ENCODE measurements at regions not wholly inside any gene's neighbourhood (a gene's known extent, or its start where the extent isn't known, plus 50 kb on each side); places are given as distances from the start of the nearest gene placed in this dataset.

DNA sequence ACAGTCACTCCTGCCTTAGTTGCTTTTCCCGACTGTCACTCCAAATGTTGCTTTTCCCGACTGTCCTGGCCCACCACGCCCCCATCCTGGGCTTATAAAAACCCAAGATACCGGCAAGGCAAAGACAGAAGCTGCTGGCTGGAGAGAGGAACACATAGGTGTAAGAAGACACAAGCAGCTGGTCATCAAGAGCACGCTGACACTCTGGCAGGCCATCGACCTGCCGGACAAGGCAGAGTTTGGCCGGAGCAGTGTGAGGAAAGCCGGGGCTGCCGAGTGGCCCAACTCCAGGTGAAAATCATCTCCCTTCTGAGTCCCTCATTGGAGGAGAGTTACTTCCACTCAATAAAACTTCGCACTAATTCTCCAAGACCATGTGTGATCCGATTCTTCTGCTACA is 349.5 kb downstream of the SLITRK1 start (continued):
- no peak for TF ChIP-seq USF1 (IDR thresholded peaks at IDR 0.05; ENCODE audit: borderline replicate concordance, extremely low read length, insufficient read depth, low read depth, low read length)
- TF ChIP-seq, protein P1, sequence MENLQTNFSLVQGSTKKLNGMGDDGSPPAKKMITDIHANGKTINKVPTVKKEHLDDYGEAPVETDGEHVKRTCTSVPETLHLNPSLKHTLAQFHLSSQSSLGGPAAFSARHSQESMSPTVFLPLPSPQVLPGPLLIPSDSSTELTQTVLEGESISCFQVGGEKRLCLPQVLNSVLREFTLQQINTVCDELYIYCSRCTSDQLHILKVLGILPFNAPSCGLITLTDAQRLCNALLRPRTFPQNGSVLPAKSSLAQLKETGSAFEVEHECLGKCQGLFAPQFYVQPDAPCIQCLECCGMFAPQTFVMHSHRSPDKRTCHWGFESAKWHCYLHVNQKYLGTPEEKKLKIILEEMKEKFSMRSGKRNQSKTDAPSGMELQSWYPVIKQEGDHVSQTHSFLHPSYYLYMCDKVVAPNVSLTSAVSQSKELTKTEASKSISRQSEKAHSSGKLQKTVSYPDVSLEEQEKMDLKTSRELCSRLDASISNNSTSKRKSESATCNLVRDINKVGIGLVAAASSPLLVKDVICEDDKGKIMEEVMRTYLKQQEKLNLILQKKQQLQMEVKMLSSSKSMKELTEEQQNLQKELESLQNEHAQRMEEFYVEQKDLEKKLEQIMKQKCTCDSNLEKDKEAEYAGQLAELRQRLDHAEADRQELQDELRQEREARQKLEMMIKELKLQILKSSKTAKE (IDR thresholded peaks at IDR 0.05; ENCODE audit: low read depth, poor library complexity, severe bottlenecking), result no peak
- no peak for TF ChIP-seq PAX5 (IDR thresholded peaks at IDR 0.05; ENCODE audit: borderline replicate concordance, low read depth, low read length)
- TF ChIP-seq, protein P2, sequence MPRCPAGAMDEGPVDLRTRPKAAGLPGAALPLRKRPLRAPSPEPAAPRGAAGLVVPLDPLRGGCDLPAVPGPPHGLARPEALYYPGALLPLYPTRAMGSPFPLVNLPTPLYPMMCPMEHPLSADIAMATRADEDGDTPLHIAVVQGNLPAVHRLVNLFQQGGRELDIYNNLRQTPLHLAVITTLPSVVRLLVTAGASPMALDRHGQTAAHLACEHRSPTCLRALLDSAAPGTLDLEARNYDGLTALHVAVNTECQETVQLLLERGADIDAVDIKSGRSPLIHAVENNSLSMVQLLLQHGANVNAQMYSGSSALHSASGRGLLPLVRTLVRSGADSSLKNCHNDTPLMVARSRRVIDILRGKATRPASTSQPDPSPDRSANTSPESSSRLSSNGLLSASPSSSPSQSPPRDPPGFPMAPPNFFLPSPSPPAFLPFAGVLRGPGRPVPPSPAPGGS (IDR thresholded peaks at IDR 0.05; ENCODE audit: borderline replicate concordance, insufficient read depth, low read depth, low read length, poor library complexity, severe bottlenecking), result no peak

- Histone ChIP-seq H3K9me3 (replicated peaks; ENCODE audit: control insufficient read depth, insufficient read depth, low read length) (no peaks in the 10 kb centered on the region), H3K4me1 (ENCODE audit: control insufficient read depth, insufficient read depth, low read length) (no peaks in the 10 kb centered on the region), H3K4me2 (ENCODE audit: control insufficient read depth, insufficient read depth) (no peak overlapping the region), H3K4me3 (no peak overlapping the region), H4K20me1 (ENCODE audit: control insufficient read depth, insufficient read depth) (no peaks in the 10 kb centered on the region), H3K27me3 (replicated peaks in 1 of 2; ENCODE audit: control insufficient read depth in 2 of 2, insufficient read depth in 2 of 2, low read length in 1 of 2) (no peaks in the 10 kb centered on the region), H3K36me3 (ENCODE audit: control insufficient read depth in 2 of 2, insufficient read depth in 2 of 2, low read length in 1 of 2) (no peaks in the 10 kb centered on the region), H2AFZ (ENCODE audit: control insufficient read depth, low read depth, low read length) (no peak overlapping the region), H3K9ac (ENCODE audit: control insufficient read depth, insufficient read depth, low read length) (no peak overlapping the region), H3K27ac (ENCODE audit: control insufficient read depth, insufficient read depth) (no peak overlapping the region), H3K79me2 (ENCODE audit: control insufficient read depth, insufficient read depth, low read length) (no peaks in the 10 kb centered on the region)
- SMC1A ChIA-PET (ENCODE audit: uncharacterized antibody, unreplicated experiment), result no interaction called here
- in situ Hi-C loops (cut with MboI), result no loop called here
- CTCF ChIA-PET, result no interaction called here
- ATAC-seq (no peak), FAIRE-seq (no peak), DNase-seq (ENCODE audit: low read depth, low spot score) (no peak)
- TF ChIP-seq SUZ12 (IDR thresholded peaks at IDR 0.05; ENCODE audit: unreplicated experiment), result no peak
- TF ChIP-seq RAD21 (IDR thresholded peaks at IDR 0.05; ENCODE audit: insufficient read depth, low read depth, low read length), result no peak
- TF ChIP-seq POU2F2 (IDR thresholded peaks at IDR 0.05; ENCODE audit: borderline replicate concordance, low read depth, low read length), result no peak
- no peak for TF ChIP-seq HSF1 (IDR thresholded peaks at IDR 0.05; ENCODE audit: low read depth, low read length)
- TF ChIP-seq SIX5 (IDR thresholded peaks at IDR 0.05; ENCODE audit: low read depth, low read length, severe bottlenecking), result no peak
- no peak for TF ChIP-seq MLLT1 (IDR thresholded peaks at IDR 0.05)
- BruUV-seq (replicated peaks), result no TSS peak
- POLR2A ChIA-PET, result no interaction called here
- intact Hi-C loops (cut with micrococcal nuclease; ENCODE audit: unreplicated experiment), result no loop called here
- 0% methylated on average over 1 of the region's 1 CpG for WGBS (ENCODE audit: insufficient coverage, insufficient replicate concordance, low lambda C conversion rate, missing lambda C conversion rate)
- RAD21 ChIA-PET (ENCODE audit: unreplicated experiment), result no interaction called here
These were observed 351.3 kb downstream of the SLITRK1 start for GRCh38 chr13:83531022-83531421.

Measured in GM12878 (cell line).